ENCODE measurements at regions not wholly inside any gene's neighbourhood (a gene's known extent, or its start where the extent isn't known, plus 50 kb on each side); places are given as distances from the start of the nearest gene placed in this dataset.

- FAIRE-seq (no peak), DNase-seq (ENCODE audit: low read depth, low spot score) (no peak)
- Histone ChIP-seq H3K27ac (ENCODE audit: insufficient read depth, low read depth, low read length) (no peak overlapping the region), H3K9me3 (replicated peaks; ENCODE audit: control insufficient read depth, insufficient read depth, low read length) (no peaks in the 10 kb centered on the region), H3K36me3 (ENCODE audit: control insufficient read depth in 2 of 2, extremely low read depth in 1 of 2, insufficient read depth in 2 of 2, low read length in 2 of 2) (no peaks in the 10 kb centered on the region), H3K4me3 (replicated peaks in 1 of 3; ENCODE audit: insufficient read depth in 1 of 3, low read depth in 1 of 3, low read length in 3 of 3) (no peak overlapping the region), H3K4me2 (ENCODE audit: insufficient read depth, low read length) (no peak overlapping the region), H2AFZ (ENCODE audit: low read depth, low read length) (no peak overlapping the region), H4K20me1 (replicated peaks; ENCODE audit: control insufficient read depth, extremely low read depth, insufficient read depth, low read length) (no peaks in the 10 kb centered on the region), H3K9ac (replicated peaks; ENCODE audit: extremely low read depth, insufficient read depth, low read length) (no peak overlapping the region), H3K79me2 (ENCODE audit: control insufficient read depth, insufficient read depth, low read length) (no peaks in the 10 kb centered on the region), H3K9me1 (replicated peaks; ENCODE audit: control insufficient read depth, extremely low read depth, insufficient read depth, low read length) (no peaks in the 10 kb centered on the region), H3K4me1 (ENCODE audit: control insufficient read depth, extremely low read depth, insufficient read depth, low read length) (no peaks in the 10 kb centered on the region), H3K27me3 (ENCODE audit: control insufficient read depth in 2 of 2, insufficient read depth in 2 of 2, low read length in 2 of 2) (no peaks in the 10 kb centered on the region)
- ChIA-PET POLR2A (no interaction called here), CTCF (no interaction called here)
- intact Hi-C loops (cut with micrococcal nuclease), result no loop called here
- dilution Hi-C loops (cut with MboI; ENCODE audit: extremely low pct_ligation_motif_present, low sequenced_read_pairs), result no loop called here
- BruUV-seq (replicated peaks), result no TSS peak
- no peak for TF ChIP-seq POLR2AphosphoS5 (IDR thresholded peaks at IDR 0.05; ENCODE audit: insufficient read depth, low read depth, low read length)
- TF ChIP-seq JUN (IDR thresholded peaks at IDR 0.05; ENCODE audit: borderline replicate concordance, insufficient read depth, insufficient read length, low read depth), result no peak
- TF ChIP-seq EZH2 (IDR thresholded peaks at IDR 0.05; ENCODE audit: borderline replicate concordance, low read depth, low read length, severe bottlenecking), result no peak
- TF ChIP-seq MYC (IDR thresholded peaks at IDR 0.05; ENCODE audit: low read depth, low read length), result no peak
- TF ChIP-seq POLR2A (IDR thresholded peaks at IDR 0.05; ENCODE audit: low read depth, low read length), result no peak
- TF ChIP-seq CTCF (IDR thresholded peaks at IDR 0.05; ENCODE audit: extremely low read depth in 1 of 2, insufficient read depth in 1 of 2, low read depth in 1 of 2, low read length in 2 of 2), result no peak
- no peak for TF ChIP-seq FOS (IDR thresholded peaks at IDR 0.05; ENCODE audit: borderline replicate concordance, insufficient read depth, low read length)
- no peak for TF ChIP-seq MAX (IDR thresholded peaks at IDR 0.05; ENCODE audit: insufficient read depth, insufficient read length)
- no peak for TF ChIP-seq GATA2 (IDR thresholded peaks at IDR 0.05; ENCODE audit: insufficient read depth, insufficient read length, low read depth, low read length)
Observed at GRCh38 chr10:123413353-123413752, 252.8 kb upstream of the GPR26 start.
